SK-N-MC (cell line): ENCODE measurements at regions not wholly inside any gene's neighbourhood (a gene's known extent, or its start where the extent isn't known, plus 50 kb on each side); places are given as distances from the start of the nearest gene placed in this dataset.

Experiments used
- EZH2 ChIP-seq: fragments of 200-600 bp; sonication (generic); IDR thresholded peaks from one replicate; pipeline ENCODE4 v1.6.1; 2017; ENCODE audit warnings: antibody characterized with exemption
- POLR2AphosphoS5 ChIP-seq: IDR thresholded peaks from 2 replicates; pipeline ENCODE4 v1.6.1; 2012; ENCODE audit warnings: mild to moderate bottlenecking, low read depth, low read length, borderline replicate concordance

DNA sequence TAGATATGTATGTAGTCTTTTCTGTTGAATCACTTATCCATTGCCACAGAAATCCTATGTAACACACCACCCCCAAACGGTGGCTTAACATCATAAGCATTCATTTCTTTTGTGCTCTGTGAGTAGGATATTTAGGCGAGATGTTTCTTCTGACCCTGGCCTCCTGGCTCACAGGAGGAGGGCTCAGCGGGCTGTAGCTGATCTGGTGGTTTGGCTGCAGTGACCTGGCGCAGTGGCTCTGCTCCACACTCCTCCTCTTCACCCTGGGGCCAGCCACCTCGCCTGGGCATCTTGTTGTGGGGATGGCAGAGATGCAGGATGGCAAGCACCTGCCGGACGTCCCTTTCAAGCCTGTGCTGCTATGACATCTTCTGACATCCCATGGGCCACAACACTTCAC lies 147.1 kb upstream of the IRS2 start:
- TF ChIP-seq POLR2AphosphoS5 (no peak), EZH2 (no peak)
